HUDEP-2 (cell line): ENCODE measurements at regions not wholly inside any gene's neighbourhood (a gene's known extent, or its start where the extent isn't known, plus 50 kb on each side); places are given as distances from the start of the nearest gene placed in this dataset.

Experiments
- DNase-seq, 76 experiments: peaks; one replicate each; lab custom pipeline; 2025; ENCODE audit not compliant: unreplicated experiment in 76 of 76; lab: John Stamatoyannopoulos, UW

GRCh38 chr3:155029941-155030340, 50.2 kb upstream of the MME start:
- no peak for DNase-seq

GRCh38 chr3:155026999-155027591, 53.0 kb upstream of the MME start:
- peak in 1 of 76 experiments; percentile 14 for DNase-seq

GRCh38 chr3:155024006-155024638, 56.0 kb upstream of the MME start:
- DNase-seq = no peak

GRCh38 chr3:155022896-155023295, 57.2 kb upstream of the MME start:
- no peak for DNase-seq

- DNase-seq = no peak
Measured at GRCh38 chr3:155019575-155019974, 60.5 kb upstream of the MME start.

GRCh38 chr3:155018621-155019330, 61.3 kb upstream of the MME start:
- DNase-seq = peak in 20 of 76 experiments; percentile 1 to 65 (median 20)

- no peak for DNase-seq
Measured at GRCh38 chr3:155015776-155016436, 64.2 kb upstream of the MME start.

- no peak for DNase-seq
Measured at GRCh38 chr3:155014953-155015352, 65.2 kb upstream of the MME start.

GRCh38 chr3:155013427-155013826, 66.7 kb upstream of the MME start:
- no peak for DNase-seq

GRCh38 chr3:155012584-155012983, 67.5 kb upstream of the MME start:
- DNase-seq = no peak

GRCh38 chr3:155010416-155010815, 69.7 kb upstream of the MME start:
- no peak for DNase-seq

- no peak for DNase-seq
Measured at GRCh38 chr3:155009217-155009616, 70.9 kb upstream of the MME start.

- no peak for DNase-seq
Measured at GRCh38 chr3:155007729-155008128, 72.4 kb upstream of the MME start.

- no peak for DNase-seq
Measured at GRCh38 chr3:155001289-155002010, 78.7 kb upstream of the MME start.

- no peak for DNase-seq
Measured at GRCh38 chr3:154992655-154993054, 87.5 kb upstream of the MME start.

- no peak for DNase-seq
Measured at GRCh38 chr3:154990543-154990942, 89.6 kb upstream of the MME start.

- no peak for DNase-seq
Measured at GRCh38 chr3:154987846-154988245, 92.3 kb upstream of the MME start.

GRCh38 chr3:154981664-154982063, 98.5 kb upstream of the MME start:
- DNase-seq = no peak

- no peak for DNase-seq
Measured at GRCh38 chr3:154981201-154981600, 98.9 kb upstream of the MME start.

- DNase-seq = no peak
Measured at GRCh38 chr3:154979331-154979730, 100.8 kb upstream of the MME start.

GRCh38 chr3:154977666-154978065, 102.5 kb upstream of the MME start:
- no peak for DNase-seq
